DOHH2 (cell line): ENCODE measurements at regions not wholly inside any gene's neighbourhood (a gene's known extent, or its start where the extent isn't known, plus 50 kb on each side); places are given as distances from the start of the nearest gene placed in this dataset.

ENCODE experiments used
- H3F3A ChIP-seq: fragments of 200-600 bp; sonication (generic), shearing (Covaris generic); 2 replicates; pipeline ENCODE4 v1.6.0; 2016; ENCODE audit warnings: antibody characterized with exemption, mild to moderate bottlenecking; ENCODE audit not compliant: control insufficient read depth, insufficient read depth
- H3K27ac ChIP-seq: fragments of 200-600 bp; sonication (generic); 2 replicates; pipeline ENCODE4 v1.5.1; 2014; ENCODE audit warnings: low read depth, mild to moderate bottlenecking, low read length, moderate library complexity
- H3K27me3 ChIP-seq: fragments of 200-600 bp; sonication (generic); 2 replicates; pipeline ENCODE4 v1.6.1; 2014; ENCODE audit warnings: mild to moderate bottlenecking, low read length, mixed read lengths; ENCODE audit not compliant: control insufficient read depth
- H3K36me3 ChIP-seq: fragments of 200-600 bp; sonication (generic); 2 replicates; pipeline ENCODE4 v1.6.1; 2014; ENCODE audit warnings: mild to moderate bottlenecking, low read length, moderate library complexity, mixed read lengths; ENCODE audit not compliant: control insufficient read depth
- H3K4me1 ChIP-seq: fragments of 200-600 bp; sonication (generic); 2 replicates; pipeline ENCODE4 v1.6.1; 2014; ENCODE audit warnings: mild to moderate bottlenecking, low read length, mixed read lengths; ENCODE audit not compliant: control insufficient read depth
- H3K4me2 ChIP-seq: fragments of 200-600 bp; sonication (generic); 2 replicates; pipeline ENCODE4 v1.6.0; 2014; ENCODE audit warnings: mild to moderate bottlenecking, low read length, moderate library complexity
- H3K4me3 ChIP-seq: fragments of 200-600 bp; sonication (generic); 2 replicates; pipeline ENCODE4 v1.5.1; 2014; ENCODE audit warnings: mild to moderate bottlenecking, low read length, mixed read lengths
- H3K79me2 ChIP-seq: fragments of 200-600 bp; sonication (generic); 2 replicates; pipeline ENCODE4 v1.6.1; 2014; ENCODE audit warnings: mild to moderate bottlenecking, low read length, mixed read lengths; ENCODE audit not compliant: control insufficient read depth
- H3K9me2 ChIP-seq: fragments of 200-600 bp; sonication (generic); replicated peaks from 2 replicates; pipeline ENCODE4 v1.6.1; 2014; ENCODE audit warnings: mild to moderate bottlenecking, low read length, mixed read lengths; ENCODE audit not compliant: control insufficient read depth
- H3K9me3 ChIP-seq: fragments of 200-600 bp; sonication (generic); 2 replicates; pipeline ENCODE4 v1.6.1; 2014; ENCODE audit warnings: antibody characterized with exemption, low read length, mixed read lengths; ENCODE audit not compliant: control insufficient read depth, insufficient read depth
- H4K20me1 ChIP-seq: fragments of 200-600 bp; sonication (generic); 2 replicates; pipeline ENCODE4 v1.6.0; 2014; ENCODE audit warnings: low read depth, mild to moderate bottlenecking, antibody characterized with exemption, low read length, moderate library complexity; ENCODE audit not compliant: control insufficient read depth, insufficient read depth
- EZH2phosphoT487 ChIP-seq: fragments of 200-600 bp; sonication (generic); IDR thresholded peaks from 2 replicates; pipeline ENCODE4 v1.6.1; 2017; ENCODE audit warnings: borderline replicate concordance, mild to moderate bottlenecking, antibody characterized with exemption, low read length, moderate library complexity, mixed read lengths
- TF ChIP-seq, protein P1 (sequence below): fragments of 200-600 bp; sonication (generic); IDR thresholded peaks from one replicate; pipeline ENCODE4 v1.5.1; 2014; ENCODE audit warnings: antibody characterized with exemption, mild to moderate bottlenecking, low read depth, low read length; ENCODE audit not compliant: poor library complexity, severe bottlenecking

DNA sequence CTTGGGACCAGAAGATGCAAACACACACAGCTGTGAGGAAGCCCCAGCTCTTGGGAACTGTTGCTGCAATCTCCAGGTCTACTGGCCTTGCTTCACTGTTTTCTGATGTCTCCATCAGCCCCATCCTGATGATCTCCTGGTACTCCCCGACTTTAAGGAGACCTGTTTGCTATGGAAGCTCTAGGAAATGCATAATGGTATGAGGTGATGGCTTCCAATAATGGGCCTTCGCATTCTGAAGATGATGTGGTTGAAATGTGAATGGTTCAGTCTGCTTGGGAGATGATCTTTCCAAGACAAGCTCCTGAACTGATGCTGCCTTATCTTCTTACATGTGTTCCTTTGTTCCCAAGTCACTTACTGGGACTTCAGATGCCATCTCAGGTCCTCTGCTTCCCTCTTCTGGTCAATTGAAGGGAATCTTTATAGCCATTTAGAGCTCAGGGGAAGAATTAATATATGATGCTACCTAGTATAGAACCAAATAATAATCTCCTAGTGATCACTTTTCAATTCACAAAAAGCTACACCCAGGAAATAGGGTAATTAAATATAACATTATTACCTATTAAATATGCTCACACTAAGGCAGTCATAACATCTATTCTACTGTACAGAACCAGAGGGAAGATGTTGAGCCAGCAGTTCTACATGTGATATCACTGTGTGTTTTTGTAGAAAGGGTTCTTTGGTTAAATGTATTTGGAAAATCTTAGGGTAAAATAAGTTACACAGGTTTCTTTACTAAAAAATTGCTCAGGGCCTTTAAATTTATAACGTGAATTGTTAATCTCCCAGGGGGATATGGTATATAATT, 73.9 kb upstream of the VTCN1 start:
- H4K20me1 ChIP-seq: no peaks in the 10 kb centered on the region
- no peak overlapping the region for H3K27ac ChIP-seq
- no peak for TF ChIP-seq EZH2phosphoT487
- TF ChIP-seq, protein P1, sequence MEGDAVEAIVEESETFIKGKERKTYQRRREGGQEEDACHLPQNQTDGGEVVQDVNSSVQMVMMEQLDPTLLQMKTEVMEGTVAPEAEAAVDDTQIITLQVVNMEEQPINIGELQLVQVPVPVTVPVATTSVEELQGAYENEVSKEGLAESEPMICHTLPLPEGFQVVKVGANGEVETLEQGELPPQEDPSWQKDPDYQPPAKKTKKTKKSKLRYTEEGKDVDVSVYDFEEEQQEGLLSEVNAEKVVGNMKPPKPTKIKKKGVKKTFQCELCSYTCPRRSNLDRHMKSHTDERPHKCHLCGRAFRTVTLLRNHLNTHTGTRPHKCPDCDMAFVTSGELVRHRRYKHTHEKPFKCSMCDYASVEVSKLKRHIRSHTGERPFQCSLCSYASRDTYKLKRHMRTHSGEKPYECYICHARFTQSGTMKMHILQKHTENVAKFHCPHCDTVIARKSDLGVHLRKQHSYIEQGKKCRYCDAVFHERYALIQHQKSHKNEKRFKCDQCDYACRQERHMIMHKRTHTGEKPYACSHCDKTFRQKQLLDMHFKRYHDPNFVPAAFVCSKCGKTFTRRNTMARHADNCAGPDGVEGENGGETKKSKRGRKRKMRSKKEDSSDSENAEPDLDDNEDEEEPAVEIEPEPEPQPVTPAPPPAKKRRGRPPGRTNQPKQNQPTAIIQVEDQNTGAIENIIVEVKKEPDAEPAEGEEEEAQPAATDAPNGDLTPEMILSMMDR: peak; percentile 38
- H3K4me2 ChIP-seq: no peak overlapping the region
- H3F3A ChIP-seq: no peaks in the 10 kb centered on the region
- no peaks in the 10 kb centered on the region for H3K9me2 ChIP-seq
- H3K9me3 ChIP-seq: no peaks in the 10 kb centered on the region
- H3K4me1 ChIP-seq: no peaks in the 10 kb centered on the region
- no peak overlapping the region for H3K4me3 ChIP-seq
- no peaks in the 10 kb centered on the region for H3K36me3 ChIP-seq
- no peaks in the 10 kb centered on the region for H3K79me2 ChIP-seq
- no peaks in the 10 kb centered on the region for H3K27me3 ChIP-seq

DNA sequence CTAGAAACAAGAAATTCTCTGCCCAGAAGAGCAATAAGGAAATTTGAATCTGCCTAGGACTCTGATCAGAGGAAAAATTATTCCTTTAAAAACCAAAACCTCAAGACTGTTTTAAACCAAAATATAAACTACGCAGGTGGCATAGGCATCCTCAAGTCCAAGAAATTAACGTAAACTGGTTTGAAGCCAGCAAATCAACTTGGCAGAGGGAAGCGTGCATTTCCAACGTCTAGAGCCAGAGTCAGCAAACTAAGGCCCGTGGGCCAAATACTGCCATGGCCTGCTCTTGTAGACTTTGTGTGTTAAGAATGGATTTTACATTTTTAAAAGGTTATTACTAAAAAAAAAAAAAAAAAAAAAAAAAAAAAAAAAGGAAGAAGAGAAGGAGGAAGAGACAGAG, 67.8 kb upstream of the VTCN1 start:
- Histone ChIP-seq H3K36me3 (no peaks in the 10 kb centered on the region), H3K4me2 (no peak overlapping the region), H3K27me3 (no peaks in the 10 kb centered on the region), H3K9me3 (no peaks in the 10 kb centered on the region), H3K4me3 (no peak overlapping the region), H3K27ac (no peak overlapping the region), H3K4me1 (no peaks in the 10 kb centered on the region), H4K20me1 (no peaks in the 10 kb centered on the region), H3K79me2 (no peaks in the 10 kb centered on the region), H3K9me2 (no peaks in the 10 kb centered on the region), H3F3A (no peaks in the 10 kb centered on the region)
- TF ChIP-seq EZH2phosphoT487: no peak
- TF ChIP-seq, protein P1: no peak

DNA sequence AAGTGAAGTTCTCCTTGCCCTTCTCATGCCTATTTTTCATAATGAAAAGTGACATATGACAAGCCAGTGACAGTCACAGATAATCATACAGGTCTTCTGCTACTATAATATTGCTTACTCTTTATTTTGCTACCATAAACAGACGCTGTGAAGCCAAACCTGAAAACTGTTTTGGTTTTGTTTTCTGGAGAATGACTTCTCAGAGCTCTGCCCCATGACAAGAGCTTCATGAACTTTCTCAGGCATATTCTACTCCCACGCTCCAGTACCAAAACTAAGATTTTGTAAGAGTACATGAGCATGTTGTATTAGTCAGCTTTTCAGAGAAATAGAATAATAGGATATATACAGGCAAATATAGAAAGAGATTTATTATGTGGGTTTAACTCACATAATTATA, 64.3 kb upstream of the VTCN1 start:
- no peaks in the 10 kb centered on the region for H3K27me3 ChIP-seq
- no peaks in the 10 kb centered on the region for H3K79me2 ChIP-seq
- H3K9me2 ChIP-seq: no peaks in the 10 kb centered on the region
- no peaks in the 10 kb centered on the region for H3K9me3 ChIP-seq
- H3K36me3 ChIP-seq: no peaks in the 10 kb centered on the region
- no peak for TF ChIP-seq EZH2phosphoT487
- TF ChIP-seq, protein P1: no peak
- no peak overlapping the region for H3K27ac ChIP-seq
- H3K4me3 ChIP-seq: no peak overlapping the region
- no peaks in the 10 kb centered on the region for H3F3A ChIP-seq
- H3K4me2 ChIP-seq: no peak overlapping the region
- H3K4me1 ChIP-seq: no peaks in the 10 kb centered on the region
- H4K20me1 ChIP-seq: no peaks in the 10 kb centered on the region
